Brain microvascular endothelial cell (primary cell): ENCODE measurements at regions not wholly inside any gene's neighbourhood (a gene's known extent, or its start where the extent isn't known, plus 50 kb on each side); places are given as distances from the start of the nearest gene placed in this dataset.

Experiments used
- DNase-seq: peaks from one replicate; pipeline ENCODE4 v3.0.0-alpha.2; 2020
- H3K27ac ChIP-seq: fragments of 250-450 bp; sonication (Bioruptor Pico); 2 replicates; pipeline ENCODE4 v1.5.1; 2020; ENCODE audit warnings: mild to moderate bottlenecking, moderate library complexity
- H3K27me3 ChIP-seq: fragments of 250-450 bp; sonication (Bioruptor Pico); replicated peaks from 2 replicates; pipeline ENCODE4 v1.5.1; 2020; ENCODE audit warnings: mild to moderate bottlenecking
- H3K36me3 ChIP-seq: fragments of 250-450 bp; sonication (Bioruptor Pico); replicated peaks from 2 replicates; pipeline ENCODE4 v1.5.1; 2020; ENCODE audit warnings: mild to moderate bottlenecking
- H3K4me3 ChIP-seq: 2 replicates; pipeline ENCODE4 v1.5.1; 2011; ENCODE audit warnings: low read depth, mild to moderate bottlenecking, control low read depth, low read length, moderate library complexity
- in situ Hi-C: cut with HindIII; loops from 2 replicates; pipeline ENCODE4 v1.10.0; 2017; ENCODE audit warnings: low sequenced_read_pairs, low pct_ligation_motif_present
- TF ChIP-seq, protein P1 (sequence below): IDR thresholded peaks from 2 replicates; pipeline ENCODE4 v1.5.1; 2011; ENCODE audit warnings: low read depth, mild to moderate bottlenecking, moderate library complexity, low read length, control low read depth, inconsistent platforms; ENCODE audit errors: missing control alignments

DNA sequence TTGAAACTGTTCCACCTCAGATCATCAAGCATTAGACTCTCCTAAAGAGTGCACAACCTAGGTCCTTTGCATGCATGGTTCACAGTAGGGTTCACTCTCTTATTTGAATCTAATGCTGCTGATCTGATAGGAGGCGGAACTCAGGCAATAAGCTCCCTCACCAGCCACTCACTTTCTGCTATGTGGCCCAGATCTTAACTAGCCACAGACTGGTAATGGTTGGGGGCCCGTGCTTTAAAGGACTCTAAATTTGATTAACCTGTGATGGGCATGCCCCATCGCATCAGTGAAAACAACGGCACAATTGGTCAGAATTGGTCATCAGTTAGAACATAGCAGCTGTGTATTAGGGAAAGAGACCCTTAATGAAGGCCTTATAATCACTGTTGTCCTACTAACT is 753.7 kb upstream of the SORCS1 start:
- no peak for DNase-seq
- in situ Hi-C loops: no loop called here
- no peaks in the 10 kb centered on the region for H3K36me3 ChIP-seq
- TF ChIP-seq, protein P1, sequence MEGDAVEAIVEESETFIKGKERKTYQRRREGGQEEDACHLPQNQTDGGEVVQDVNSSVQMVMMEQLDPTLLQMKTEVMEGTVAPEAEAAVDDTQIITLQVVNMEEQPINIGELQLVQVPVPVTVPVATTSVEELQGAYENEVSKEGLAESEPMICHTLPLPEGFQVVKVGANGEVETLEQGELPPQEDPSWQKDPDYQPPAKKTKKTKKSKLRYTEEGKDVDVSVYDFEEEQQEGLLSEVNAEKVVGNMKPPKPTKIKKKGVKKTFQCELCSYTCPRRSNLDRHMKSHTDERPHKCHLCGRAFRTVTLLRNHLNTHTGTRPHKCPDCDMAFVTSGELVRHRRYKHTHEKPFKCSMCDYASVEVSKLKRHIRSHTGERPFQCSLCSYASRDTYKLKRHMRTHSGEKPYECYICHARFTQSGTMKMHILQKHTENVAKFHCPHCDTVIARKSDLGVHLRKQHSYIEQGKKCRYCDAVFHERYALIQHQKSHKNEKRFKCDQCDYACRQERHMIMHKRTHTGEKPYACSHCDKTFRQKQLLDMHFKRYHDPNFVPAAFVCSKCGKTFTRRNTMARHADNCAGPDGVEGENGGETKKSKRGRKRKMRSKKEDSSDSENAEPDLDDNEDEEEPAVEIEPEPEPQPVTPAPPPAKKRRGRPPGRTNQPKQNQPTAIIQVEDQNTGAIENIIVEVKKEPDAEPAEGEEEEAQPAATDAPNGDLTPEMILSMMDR: no peak
- no peaks in the 10 kb centered on the region for H3K27me3 ChIP-seq
- no peak overlapping the region for H3K4me3 ChIP-seq
- no peak overlapping the region for H3K27ac ChIP-seq

DNA sequence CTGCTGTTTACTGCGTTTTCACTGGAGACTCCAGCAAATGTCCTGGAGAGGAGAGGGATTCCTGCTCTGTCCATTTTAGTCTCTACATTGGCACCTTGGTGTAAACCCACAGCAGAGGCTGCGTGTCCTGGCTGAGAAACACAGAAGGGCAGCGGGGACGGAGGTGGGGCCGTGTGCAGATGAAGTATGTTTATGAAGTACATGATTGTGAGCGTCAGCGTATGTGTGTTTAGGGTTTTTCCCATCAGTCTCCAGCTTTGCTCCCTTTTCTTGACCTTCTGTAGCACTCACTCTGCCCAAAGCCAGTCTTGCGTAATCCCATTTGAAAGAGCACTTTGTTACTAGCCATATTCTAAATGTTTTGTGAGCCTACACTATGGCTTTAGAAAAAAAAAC is 750.7 kb upstream of the SORCS1 start:
- in situ Hi-C loops: no loop called here
- no peaks in the 10 kb centered on the region for H3K36me3 ChIP-seq
- no peaks in the 10 kb centered on the region for H3K27me3 ChIP-seq
- peak overlapping the region; percentile 33 for H3K4me3 ChIP-seq
- no peak overlapping the region for H3K27ac ChIP-seq
- TF ChIP-seq, protein P1: no peak
- no peak for DNase-seq

- no peaks in the 10 kb centered on the region for H3K27me3 ChIP-seq
- H3K36me3 ChIP-seq: no peaks in the 10 kb centered on the region
- H3K27ac ChIP-seq: no peak overlapping the region
- TF ChIP-seq, protein P1: no peak
- H3K4me3 ChIP-seq: peak overlapping the region; percentile 33
- in situ Hi-C loops: no loop called here
- DNase-seq: no peak
Measured at GRCh38 chr10:107914450-107915214, 750.1 kb upstream of the SORCS1 start.

DNA sequence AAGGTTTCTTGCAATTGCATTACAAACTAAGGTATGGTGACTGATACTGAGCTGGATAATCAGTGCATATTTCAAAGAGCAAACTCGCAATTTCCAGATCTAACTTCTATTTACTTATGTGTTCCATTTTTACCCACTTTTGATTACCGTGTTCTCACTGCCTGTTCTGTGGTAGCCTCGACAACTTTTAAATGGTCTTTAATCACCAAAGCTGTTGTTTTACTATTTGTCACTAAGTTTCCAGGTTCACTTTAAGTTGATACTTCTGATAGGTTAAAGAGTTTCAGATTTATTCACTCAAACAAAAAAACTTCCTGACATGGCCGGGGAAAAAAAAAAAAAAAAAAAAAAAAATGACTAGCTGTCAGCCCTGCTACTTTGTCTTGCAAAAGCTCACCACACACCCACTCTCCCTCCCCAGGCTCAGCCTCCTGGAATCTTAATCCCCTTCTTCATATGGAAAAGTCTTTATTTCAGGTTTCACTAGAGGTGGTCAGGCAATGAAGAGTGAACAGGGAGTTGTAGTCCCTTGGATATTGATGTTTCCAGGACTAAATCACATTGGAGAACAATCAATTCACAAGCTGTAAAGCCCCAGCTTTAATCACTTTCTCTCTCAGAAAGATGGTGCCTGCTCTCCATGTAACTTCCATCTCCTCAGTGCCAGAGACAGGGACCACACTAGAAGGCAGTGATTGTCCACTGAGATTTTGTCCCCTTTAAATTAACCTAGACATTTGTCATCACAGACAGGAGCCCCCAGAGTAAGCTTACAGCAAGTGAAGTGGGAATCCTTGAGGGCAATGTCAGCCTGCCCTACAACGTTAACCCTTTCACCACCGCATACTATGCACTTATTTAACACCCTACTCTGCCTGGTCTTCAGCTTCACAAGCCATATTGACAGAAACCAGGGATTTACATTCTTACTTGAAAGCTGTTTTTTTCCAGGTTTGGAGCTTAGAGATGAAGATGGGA is 749.1 kb upstream of the SORCS1 start:
- Histone ChIP-seq H3K4me3 (no peak overlapping the region), H3K36me3 (no peaks in the 10 kb centered on the region), H3K27ac (no peak overlapping the region), H3K27me3 (no peaks in the 10 kb centered on the region)
- TF ChIP-seq, protein P1: no peak
- DNase-seq: no peak
- in situ Hi-C loops: no loop called here

DNA sequence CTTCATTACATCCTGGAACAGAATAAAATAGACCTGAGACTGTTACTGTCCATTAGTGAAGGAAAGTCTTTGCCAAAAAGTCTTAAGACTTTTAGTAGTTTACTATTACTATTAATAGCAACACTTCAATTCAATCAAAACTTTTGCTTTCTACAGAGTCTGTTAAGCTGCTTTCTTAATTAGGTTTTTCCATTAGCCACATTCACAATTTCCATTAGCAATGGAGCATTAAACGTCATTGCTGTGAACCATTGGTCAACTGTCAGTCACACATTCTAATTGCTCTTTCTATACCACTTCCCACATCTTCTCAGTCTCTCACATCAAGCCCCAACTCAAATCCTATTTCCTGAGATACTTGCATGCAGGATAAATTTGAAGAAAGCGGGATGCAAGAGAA is 736.6 kb upstream of the SORCS1 start:
- TF ChIP-seq, protein P1: no peak
- H3K27ac ChIP-seq: no peak overlapping the region
- H3K36me3 ChIP-seq: no peaks in the 10 kb centered on the region
- in situ Hi-C loops: no loop called here
- H3K27me3 ChIP-seq: no peaks in the 10 kb centered on the region
- DNase-seq: no peak
- no peak overlapping the region for H3K4me3 ChIP-seq
